ENCODE measurements at regions not wholly inside any gene's neighbourhood (a gene's known extent, or its start where the extent isn't known, plus 50 kb on each side); places are given as distances from the start of the nearest gene placed in this dataset.

GRCh38 chr1:115457289-115457688 lies 119.2 kb upstream of the NGF start:
- TF ChIP-seq CTCF (conservative IDR thresholded peaks at IDR 0.05 in 1 of 2, IDR thresholded peaks at IDR 0.05 in 1 of 2; ENCODE audit: extremely low read depth in 1 of 2, insufficient read depth in 1 of 2, low read depth in 1 of 2, low read length in 2 of 2) (no peak), EZH2 (IDR thresholded peaks at IDR 0.05; ENCODE audit: borderline replicate concordance, low read length) (no peak)

Data from mammary epithelial cell (primary cell).